Testis (tissue), 2 donors: ENCODE measurements at regions not wholly inside any gene's neighbourhood (a gene's known extent, or its start where the extent isn't known, plus 50 kb on each side); places are given as distances from the start of the nearest gene placed in this dataset.

ENCODE experiments used
- POLR2A ChIP-seq: fragments of 450-650 bp; IDR thresholded peaks from one replicate; pipeline ENCODE4 v1.6.1; 2017; ENCODE audit warnings: antibody characterized with exemption, mild to moderate bottlenecking, moderate library complexity
- TF ChIP-seq, protein P1 (sequence below), 3 experiments: fragments of 450-650 bp in 2 of 3; fragments of 200-600 bp in 1 of 3; sonication (generic) in 1 of 3; IDR thresholded peaks; one replicate each; pipeline ENCODE4 v1.5.1; 2016 to 2019; ENCODE audit warnings: antibody characterized with exemption in 3 of 3, mild to moderate bottlenecking in 2 of 3, moderate library complexity in 1 of 3

DNA sequence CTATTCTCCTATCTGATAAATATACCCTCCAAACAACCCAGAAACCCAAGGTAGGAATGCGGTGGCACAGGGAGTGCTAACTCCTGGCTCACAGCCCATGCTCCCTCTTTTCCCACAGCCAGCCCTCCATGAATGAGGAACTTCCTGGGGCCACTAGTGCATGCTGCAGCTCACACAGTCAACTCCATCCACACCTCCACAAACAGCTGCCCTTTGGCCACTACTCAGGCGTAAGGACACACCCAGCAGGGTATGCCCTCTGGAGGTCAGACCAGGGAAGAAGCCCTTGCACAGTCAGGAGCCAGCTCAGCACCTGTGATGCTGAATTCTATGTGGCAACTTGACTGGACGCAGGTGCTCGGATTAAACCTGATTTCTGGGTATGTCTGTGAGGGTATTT lies 85.2 kb upstream of the PIK3CG start:
- TF ChIP-seq, protein P1, sequence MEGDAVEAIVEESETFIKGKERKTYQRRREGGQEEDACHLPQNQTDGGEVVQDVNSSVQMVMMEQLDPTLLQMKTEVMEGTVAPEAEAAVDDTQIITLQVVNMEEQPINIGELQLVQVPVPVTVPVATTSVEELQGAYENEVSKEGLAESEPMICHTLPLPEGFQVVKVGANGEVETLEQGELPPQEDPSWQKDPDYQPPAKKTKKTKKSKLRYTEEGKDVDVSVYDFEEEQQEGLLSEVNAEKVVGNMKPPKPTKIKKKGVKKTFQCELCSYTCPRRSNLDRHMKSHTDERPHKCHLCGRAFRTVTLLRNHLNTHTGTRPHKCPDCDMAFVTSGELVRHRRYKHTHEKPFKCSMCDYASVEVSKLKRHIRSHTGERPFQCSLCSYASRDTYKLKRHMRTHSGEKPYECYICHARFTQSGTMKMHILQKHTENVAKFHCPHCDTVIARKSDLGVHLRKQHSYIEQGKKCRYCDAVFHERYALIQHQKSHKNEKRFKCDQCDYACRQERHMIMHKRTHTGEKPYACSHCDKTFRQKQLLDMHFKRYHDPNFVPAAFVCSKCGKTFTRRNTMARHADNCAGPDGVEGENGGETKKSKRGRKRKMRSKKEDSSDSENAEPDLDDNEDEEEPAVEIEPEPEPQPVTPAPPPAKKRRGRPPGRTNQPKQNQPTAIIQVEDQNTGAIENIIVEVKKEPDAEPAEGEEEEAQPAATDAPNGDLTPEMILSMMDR (IDR thresholded peaks at IDR 0.05): no peak
- TF ChIP-seq POLR2A: no peak
